Superior temporal gyrus (tissue), 1 donor: ENCODE measurements at regions not wholly inside any gene's neighbourhood (a gene's known extent, or its start where the extent isn't known, plus 50 kb on each side); places are given as distances from the start of the nearest gene placed in this dataset.
A peak's percentile ranks its signal among the peaks of the same experiment; 100 is the strongest.
"Not testable (repeated sequence)": the region's sequence is repeated elsewhere in the genome, so short reads cannot be mapped to it uniquely, and the experiment has no call there.

Experiments used
- DNase-seq: peaks from one replicate; pipeline ENCODE4 v3.0.0-alpha.2; 2016; ENCODE audit errors: extremely low spot score

DNA sequence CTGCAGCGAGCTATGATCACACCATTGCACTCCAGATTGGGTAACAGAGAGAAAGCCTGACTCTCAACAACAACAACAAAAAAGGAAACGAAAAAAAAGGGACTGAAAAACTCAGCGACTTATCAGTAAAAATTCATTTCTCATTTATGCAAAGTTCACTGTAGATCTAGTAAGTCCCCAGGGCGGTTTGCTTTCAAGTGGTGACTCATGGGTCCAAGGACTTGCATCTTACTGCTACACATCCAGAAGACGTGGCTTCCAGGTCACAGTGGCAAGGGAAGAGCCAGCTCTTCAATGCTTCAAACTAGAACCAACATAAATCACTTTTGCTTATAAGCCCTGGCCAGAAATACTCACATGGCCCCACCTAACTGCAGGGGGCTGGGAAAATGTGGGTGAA lies 178.3 kb upstream of the AUTS2 start:
- DNase-seq = no peak

DNA sequence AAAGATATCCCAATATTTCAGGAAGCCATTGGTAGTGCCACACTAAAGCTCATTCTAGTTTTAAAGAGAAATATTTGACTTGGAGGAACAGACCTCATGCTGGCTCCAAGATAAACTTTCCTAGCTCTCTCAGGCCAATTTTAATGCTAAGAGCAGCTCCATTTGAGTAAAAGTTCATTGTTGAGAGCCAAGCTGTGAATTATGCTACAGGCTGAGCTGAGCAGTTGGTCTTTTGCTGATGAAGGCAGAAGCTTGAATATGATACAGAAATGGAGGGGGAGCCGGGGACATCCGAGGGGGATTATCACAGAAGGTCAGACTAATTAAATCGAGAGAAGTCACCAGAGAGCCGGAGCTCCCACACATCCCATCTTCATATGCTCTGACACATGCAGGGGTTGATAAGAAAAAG lies 175.7 kb upstream of the AUTS2 start:
- no peak for DNase-seq

DNA sequence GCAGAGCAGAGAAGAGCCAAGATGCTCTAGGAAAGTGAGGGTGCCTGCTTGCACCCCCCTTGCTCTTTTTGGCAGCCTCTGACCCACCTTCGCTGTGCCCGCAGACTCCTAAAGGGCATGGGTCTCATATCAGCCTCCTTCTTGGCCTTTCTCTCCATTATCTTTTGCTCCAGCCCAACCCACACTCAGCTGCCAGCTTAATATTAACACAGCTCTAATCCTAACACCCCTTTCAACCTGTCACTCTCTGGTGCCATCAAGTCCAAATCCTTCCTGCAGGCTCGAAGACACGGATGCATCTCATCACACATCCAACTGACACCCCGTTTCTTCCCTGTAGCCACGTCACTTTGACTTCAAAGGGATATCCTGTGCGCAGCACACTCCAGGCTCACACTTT lies 171.6 kb upstream of the AUTS2 start:
- no peak for DNase-seq

GRCh38 chr7:69428089-69428488 lies 170.2 kb upstream of the AUTS2 start:
- DNase-seq = no peak

GRCh38 chr7:69429911-69430383 lies 168.3 kb upstream of the AUTS2 start:
- DNase-seq = peak; percentile 53

DNA sequence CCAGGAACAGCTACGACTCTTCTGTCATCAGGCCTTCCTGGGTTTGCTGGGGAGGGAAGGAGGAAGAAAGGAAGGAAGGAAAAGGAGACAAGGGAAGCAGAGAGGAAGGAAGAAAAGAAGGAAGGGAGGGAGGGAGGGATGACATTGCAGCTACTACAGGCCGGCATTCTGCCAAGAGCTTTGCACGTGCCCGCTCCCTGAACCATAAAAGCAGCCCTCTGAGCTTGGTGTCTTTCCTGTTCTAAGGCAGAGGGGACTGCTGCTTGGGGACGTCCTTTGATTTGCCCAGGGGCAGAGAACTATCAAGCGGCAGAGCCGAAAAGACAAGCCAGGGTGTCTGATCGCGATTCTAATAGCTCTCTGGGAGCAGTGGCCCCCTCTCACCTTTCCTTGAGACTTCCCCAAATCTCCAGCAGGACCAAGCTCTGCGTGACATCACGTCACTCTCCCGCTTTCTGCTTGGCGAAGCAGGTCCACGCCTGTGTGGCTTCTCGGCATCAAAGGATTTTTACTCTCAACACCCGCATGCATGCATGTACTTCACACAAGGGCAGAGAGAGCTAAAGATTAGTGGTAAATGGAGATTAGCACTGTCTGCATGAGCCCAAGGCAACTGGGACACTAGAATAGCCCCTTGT lies 167.8 kb upstream of the AUTS2 start:
- no peak for DNase-seq

DNA sequence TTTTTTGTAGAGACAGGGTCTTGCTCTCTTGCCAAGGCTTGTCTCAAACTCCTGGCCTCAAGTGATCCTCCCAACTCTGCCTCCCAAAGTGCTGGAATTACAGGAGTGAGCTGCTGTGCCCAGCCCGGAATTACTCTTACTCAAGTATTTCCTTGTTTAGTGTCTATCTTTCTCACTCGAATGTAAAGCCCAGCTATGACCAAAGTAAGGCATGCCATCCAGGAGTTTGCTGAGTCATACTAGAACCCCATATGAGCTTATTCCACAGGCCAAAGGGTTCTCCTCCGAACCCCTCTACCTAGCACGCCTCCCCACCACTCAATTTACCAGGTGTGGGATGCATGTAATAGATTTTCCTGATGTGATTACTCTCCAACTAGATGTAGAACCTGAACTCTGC lies 166.6 kb upstream of the AUTS2 start:
- no peak for DNase-seq

DNA sequence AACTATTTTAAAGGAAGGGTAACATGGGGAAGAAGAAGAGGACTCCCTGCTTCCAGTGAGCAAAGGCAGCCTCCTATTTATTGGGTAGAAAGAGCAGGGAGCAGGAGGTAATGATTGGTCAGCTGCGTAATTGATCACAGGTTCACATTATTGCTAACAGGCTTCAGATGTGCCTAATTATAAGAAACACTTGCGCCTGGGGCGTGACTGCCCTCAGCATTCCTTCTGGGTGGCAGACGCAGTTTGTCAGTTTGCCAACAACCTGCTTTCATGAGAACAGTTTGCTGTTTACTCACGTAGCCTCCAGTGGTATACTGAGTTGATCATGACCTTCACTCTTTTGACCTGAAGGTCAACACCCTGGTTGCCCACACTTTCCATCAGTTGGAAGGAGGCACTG lies 166.0 kb upstream of the AUTS2 start:
- DNase-seq = not testable (repeated sequence)

DNA sequence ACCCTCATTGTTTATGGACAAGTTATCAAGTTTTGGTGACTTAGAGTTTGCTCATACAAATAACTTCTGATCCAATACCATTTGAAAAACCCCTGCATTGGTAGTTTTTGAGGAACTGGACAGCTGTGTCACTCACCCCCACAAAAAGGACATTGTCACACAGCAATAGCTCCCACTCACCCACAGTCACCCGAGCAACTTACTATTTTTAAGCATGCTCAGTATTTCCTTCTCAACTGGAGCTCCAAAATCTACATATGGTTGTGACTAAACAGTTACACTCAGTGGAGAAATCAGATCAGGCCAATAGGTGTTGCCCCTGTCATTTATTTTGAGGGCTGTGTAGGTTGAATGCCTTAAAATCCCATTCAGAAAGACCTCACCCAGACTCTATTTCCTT lies 165.2 kb upstream of the AUTS2 start:
- no peak for DNase-seq

DNA sequence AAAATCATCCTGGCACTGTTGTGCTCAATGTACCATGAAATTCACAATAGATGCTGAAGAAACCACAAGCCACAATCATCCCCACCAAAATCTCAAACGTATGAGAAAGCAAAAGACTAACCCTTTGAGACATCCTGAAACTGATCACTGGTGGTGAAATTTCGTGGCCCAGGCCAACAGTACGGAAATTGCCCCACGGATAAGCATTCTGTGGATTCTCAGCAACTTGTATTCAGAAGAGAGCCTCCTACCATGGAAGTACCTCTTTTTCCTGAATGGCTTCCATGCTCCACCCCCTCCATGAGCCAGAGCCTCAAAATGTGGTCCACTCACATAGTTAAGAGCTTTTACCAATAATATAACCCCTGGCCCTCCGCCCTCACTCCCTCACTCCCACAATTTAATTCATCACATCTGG lies 163.9 kb upstream of the AUTS2 start:
- DNase-seq = no peak

- DNase-seq = no peak
Measured at GRCh38 chr7:69435711-69436110, 162.6 kb upstream of the AUTS2 start.

GRCh38 chr7:69436946-69437345 lies 161.3 kb upstream of the AUTS2 start:
- no peak for DNase-seq

GRCh38 chr7:69438584-69439412 lies 159.5 kb upstream of the AUTS2 start:
- no peak for DNase-seq

GRCh38 chr7:69439636-69440325 lies 158.5 kb upstream of the AUTS2 start:
- no peak for DNase-seq

DNA sequence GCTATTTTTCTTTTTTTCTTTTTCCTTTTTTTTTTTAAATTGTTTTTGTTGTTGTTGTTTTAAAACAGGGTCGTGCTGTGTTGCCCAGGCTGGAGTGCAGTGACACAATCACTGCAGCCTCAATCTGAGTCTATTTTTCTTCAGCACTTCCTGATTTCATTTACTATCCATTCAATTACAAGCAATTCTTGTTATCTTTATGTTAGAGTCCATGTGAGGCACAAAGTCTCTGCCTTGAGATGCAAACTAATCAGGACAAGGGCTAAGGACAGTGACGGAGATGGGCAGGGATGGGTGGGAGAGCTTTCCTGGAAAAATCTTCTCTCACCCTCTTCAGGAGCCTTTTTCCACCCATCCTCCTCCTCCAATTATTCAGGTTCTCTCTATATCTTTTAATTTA lies 157.3 kb upstream of the AUTS2 start:
- no peak for DNase-seq

DNA sequence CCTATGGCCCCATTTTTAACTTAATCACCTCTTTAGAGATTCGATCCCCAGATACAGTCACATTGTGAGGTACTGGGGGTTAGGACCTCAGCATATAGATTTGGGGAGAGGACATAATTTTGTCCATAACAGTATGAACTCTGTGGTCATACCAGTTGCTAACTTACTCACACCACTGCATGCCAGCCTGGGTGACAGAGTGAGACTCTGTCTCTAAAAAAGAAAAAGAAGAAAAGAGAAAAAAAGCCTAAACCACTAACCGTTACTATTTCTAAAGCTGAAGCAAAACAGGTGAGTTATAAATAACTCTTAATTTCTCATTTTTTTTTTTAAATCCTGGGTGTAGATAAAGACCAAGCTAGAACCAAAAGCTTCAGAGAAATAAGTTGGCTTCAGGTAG lies 155.1 kb upstream of the AUTS2 start:
- no peak for DNase-seq

DNA sequence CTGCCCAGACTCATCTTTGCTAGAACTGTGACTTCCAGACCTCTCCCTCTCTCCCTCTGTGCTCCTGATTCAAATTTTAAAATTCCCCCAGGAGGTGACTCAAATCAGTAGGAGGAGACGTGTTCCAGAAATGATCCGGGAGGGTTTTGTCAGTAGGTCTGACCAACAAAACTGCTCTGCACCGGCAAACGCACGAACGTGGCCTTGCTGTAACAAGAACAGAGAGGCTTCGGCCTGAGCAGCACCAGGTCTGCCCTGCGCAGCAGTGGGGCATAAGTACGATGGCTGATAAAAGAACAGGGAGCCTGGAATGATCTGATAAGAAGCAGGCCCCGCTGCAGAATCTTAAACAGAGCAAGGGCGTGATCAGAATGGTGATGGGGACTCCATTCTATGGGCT lies 152.7 kb upstream of the AUTS2 start:
- DNase-seq = no peak

- DNase-seq = not testable (repeated sequence)
Measured at GRCh38 chr7:69446213-69446612, 152.1 kb upstream of the AUTS2 start.

DNA sequence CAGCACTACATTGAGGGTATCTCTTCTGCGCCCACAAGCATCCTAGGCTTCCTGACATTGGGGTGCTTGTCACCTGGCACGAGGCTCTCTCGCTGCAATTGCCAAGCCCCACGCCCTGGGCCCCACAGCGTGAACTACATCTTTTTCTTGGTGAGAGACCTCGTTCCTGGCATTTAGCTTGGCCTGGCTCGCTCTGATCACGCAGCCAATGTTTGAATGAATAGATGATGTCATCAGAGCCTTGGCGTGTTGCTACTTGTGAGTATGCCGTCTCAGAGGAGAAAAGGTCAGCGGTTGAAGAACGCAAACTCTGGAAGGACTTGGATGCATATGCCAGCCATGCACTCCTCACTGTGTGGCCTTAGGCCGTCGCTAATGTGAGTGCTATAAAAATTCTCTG lies 150.2 kb upstream of the AUTS2 start:
- no peak for DNase-seq

GRCh38 chr7:69450456-69450855 lies 147.8 kb upstream of the AUTS2 start:
- no peak for DNase-seq

GRCh38 chr7:69451715-69452114 lies 146.6 kb upstream of the AUTS2 start:
- DNase-seq = no peak

DNA sequence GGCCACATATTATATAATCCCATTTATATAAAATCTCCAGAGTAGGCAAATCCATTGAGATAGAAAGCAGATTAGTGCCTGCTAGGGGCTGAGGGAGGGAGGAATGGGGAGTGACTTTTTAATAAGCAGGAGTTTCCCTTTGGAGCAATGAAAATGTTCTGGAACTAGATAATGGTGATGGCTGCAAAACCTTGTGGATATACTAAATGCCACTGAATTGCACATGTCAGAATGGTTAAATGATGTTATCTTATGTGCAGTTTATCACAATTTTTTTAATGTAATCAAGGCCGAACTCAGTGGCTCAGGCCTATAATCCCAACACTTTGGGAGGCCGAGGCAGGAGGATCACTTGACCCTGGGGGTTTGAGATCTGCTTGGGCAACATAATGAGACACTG lies 145.5 kb upstream of the AUTS2 start:
- no peak for DNase-seq
